GM21447 (cell line): ENCODE measurements at regions not wholly inside any gene's neighbourhood (a gene's known extent, or its start where the extent isn't known, plus 50 kb on each side); places are given as distances from the start of the nearest gene placed in this dataset.

Experiments
- ATAC-seq: cut with Tn5 transposase; IDR thresholded peaks from one replicate; pipeline ENCODE4 v1.9.1; 2021; ENCODE audit not compliant: unreplicated experiment

DNA sequence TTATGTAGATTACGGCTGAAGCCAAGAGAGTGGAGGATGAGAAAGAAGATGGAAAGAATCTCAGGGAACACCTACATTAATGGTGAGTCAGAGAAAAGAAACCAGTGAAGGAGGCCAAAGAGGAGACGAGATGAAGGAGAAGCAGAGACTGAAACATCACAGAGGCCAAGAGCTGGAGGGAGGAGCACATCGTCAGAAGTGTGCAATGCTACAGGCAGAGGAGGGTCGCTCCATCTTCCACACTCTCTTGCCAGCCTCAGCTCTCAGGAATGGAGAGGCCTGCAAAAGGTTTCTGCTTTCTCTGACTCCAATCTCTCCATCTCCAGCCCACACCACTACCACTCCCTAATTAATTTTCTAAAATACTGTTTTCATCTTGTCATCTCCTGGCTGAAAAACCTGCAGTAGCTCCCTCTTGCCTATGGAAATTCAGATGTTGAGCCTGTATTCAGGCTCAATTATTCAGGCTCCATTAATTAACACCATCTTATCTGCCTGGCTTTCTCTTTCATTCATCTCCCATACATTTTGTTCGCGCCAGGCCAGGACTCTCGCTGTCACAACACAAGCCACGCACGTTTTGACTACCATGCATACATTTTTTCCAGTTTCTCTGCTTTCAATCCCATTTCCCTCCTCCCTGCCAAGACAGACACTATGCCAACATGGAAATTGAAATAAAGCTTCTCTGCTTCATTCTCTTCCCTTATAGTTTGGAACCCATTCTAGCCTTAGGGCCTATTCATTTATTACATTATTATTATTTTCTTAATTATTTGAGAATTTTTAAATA lies 165.8 kb downstream of the INHBA start:
- no peak for ATAC-seq

DNA sequence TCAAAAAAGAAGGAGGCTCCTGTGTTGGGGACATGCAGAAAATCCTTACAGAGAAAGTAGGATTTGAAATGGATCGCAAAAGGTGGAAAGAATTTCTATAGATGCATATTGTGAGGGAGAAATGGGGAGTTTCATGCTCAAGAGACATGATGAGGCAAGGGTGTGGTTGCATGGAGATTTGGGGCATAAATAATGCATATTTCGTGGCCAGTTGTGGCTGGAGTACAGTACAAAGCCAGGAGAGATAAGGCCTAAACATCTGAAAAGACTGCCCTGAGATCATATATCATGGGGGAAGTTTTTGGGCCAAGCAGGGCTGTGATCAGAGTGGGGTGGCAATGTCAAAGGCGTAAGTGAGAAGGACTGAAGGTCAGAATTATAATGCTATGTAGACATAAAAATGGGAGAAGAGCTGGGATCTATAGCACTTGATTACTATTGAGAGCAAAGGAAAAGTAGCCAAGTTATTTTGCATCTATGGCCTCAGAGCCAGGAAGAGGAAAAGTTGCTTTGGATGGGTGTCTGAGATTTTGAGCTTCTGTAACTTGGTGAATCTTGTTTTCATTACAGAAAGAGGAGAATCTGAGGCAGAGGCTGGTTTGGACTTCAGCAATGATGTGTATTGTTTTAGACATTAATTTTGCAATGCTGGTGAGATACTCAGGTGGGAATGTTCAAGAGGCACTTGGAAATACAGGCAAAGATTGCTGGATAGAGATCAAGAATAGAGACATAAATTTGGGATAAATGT lies 166.6 kb downstream of the INHBA start:
- no peak for ATAC-seq

DNA sequence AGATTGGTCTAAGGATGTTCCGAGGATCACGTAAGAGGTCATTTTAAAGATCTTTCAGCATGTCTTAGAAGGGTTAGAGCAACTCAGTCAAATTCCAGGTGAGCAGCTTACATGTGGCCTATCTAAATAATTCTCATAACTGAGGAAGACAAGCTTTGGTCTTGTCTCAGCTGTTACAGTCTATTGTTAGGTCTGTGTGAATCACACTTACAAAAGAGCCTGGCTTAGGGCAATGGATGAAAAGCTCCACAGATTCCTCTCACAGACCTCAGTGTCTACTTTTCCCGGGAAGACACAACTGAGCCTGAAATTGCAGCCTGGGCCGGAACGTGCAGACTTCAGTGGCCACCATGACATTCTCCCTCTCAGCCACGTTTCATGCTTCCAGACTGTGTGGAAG lies 173.1 kb downstream of the INHBA start:
- no peak for ATAC-seq

DNA sequence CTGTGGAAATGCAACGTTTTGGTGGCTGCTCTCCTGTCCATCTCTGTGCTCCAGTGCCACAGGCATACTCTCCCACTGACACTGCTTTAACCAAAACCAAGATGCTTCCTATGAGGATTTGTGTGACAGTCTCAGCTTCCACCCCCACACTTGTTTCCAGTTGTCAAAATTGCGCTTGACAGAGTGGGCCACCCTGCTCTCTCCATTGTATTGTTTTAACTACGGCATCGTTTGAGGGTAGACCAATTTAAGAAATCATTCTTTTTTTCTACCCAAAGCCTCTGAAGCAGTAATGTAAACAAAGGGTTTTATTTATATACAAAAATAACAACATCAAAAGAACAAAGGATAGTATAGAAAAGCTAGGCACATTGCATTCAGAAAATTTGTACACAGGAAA lies 178.0 kb downstream of the INHBA start:
- ATAC-seq, result no peak

DNA sequence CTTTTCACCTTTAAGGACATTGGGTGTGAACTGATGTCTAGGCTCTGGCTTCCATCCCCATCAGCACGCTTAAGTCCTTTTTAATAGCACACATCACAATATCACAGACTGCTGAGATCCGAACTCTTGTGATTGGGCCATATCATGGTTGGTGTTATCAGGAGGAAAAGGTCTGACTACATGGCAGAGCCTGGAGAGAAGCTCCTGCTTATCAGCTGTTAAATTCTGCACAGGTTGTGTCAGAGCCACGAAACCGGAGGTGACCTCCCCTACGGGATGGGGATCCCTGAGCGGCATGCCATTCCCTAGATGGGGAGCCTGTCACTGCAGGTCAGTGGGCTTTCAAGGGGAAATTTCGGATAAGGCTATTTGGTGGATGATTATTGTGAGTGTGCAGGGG lies 182.4 kb downstream of the INHBA start:
- ATAC-seq, result no peak

DNA sequence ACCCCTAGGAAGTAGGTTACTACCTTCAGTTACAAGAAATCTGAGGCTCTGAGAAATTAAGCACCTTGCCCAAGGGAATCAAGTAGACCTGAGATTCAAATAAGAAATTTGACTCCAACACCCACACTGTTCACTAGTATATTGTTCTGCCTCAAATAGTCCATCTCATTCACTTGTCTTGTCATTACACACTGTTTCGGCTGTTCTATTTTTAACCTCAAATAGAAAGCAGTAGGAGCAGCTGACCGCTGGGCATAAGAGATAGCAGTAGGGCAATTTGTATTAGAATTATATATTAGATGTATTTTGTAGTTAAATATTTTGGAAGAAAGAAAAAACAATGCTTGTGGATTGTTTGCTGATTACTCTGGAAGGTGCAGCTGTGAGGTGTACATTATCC lies 185.1 kb downstream of the INHBA start:
- ATAC-seq, result no peak

DNA sequence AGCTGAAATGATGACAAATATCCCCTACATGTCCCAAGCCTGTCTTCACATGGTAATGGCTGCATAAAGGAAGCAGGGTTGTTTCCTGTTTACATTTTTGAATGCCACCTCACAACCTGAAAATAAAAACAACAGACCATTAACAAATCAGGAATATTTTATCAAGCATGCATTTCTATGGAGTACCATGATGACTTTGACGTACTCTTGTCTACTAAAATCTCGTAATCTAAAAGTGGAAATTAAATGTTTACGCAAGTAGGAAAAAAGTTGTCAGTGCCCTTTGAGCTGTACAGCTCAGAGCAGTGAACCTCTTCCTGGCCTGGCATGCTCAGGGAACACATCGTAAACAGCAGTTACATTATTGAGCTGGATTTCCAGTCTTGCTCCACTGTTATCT lies 194.1 kb downstream of the INHBA start:
- no peak for ATAC-seq

DNA sequence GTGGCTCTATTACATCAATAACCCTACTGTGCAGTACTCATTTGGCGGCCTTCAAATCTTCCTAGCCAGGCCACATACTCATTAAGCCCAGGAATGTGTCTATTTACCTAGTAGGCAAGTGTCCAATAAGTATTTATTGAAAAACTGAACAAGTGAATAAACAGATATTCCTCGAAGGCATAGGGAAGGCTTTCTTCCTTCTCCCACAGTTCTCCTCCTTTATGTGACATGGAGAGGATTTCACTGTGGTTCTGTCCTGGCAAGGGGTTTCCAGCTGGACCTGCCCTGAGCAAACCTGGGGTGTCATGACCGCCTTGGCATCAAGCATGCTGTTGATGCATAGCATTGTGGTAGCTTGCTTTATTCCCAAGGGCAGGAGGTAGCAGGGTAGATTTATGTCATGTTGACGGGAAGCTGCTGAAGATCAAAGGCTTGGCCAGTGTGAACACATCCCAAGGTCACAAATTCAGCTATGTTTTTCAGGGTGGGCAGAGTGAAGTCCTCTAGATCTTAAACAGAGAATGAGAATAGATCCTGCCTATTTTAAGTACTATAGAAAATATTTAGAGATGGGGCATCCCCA lies 195.1 kb downstream of the INHBA start:
- ATAC-seq, result no peak

DNA sequence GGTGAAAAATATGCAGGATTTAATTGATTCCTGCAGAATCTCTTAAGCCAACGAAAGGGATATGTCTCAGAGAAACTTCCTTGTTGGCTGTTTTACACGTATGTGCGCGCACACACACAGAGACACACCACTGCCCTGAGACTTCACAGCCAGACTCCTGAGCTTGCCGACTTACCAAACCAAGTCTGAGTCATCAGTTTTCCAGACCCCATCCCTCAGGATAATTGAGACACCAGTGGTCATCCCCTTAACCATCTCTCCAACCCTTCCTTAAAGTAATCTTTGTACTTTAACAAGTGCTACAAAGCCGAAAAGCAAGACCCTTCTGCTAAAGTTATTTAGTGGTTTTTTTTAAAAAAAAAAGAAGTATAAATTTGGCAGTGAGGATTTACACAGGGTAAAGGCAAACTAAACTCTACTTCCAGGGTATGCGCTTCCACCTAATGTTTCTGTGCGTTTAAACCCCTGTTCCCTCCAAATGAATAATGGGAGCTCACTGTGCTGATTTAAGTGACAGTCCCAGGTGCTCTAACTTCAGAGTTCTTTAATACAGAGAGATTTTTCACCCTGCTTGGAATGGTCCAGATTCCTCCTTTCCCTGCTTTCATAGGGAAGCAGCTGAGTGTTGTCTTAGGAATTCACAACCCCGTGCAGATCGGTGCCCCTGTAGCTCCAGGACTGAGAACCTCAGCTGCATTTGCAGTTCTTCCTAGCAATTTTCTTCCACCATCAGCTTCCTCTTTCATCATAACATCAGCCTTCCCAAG lies 198.5 kb downstream of the INHBA start:
- ATAC-seq, result no peak

DNA sequence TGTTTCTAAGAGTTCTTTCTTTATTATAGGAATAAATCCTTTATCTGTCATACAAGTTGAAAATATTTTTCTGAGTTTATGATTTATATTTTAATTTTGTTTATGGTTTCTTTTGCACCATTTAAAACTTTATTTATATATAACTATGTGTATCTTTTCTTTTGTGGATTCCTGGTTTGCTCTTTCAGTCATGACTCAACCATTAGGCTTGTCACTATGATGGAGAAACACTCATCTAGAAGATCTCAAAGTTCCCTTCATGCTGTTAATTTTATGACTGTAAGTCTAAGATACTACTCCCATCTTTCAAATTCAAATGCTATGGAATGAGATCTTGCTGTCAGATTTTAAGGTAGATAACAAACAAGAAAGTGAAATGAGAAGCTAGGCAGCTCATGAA lies 199.5 kb downstream of the INHBA start:
- ATAC-seq, result no peak

DNA sequence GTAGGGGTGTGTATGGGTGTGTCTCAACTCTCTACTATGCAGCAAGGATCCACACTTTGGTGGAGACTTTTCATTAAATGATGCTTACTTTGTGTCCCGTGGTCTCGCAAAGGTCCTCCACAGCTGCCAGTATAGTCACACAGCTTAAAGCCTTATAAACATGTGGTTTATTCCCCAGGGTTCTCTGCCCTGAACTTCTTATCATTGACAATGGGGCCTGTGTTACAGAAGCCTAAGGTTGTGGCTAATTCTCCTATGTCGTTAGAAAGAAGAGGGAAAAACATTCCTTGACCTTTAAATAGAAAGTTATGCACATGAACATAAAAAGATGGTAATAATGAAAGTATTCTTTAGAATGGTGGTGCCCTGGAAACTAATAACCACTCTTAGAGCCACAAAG lies 201.4 kb downstream of the INHBA start:
- ATAC-seq, result no peak

DNA sequence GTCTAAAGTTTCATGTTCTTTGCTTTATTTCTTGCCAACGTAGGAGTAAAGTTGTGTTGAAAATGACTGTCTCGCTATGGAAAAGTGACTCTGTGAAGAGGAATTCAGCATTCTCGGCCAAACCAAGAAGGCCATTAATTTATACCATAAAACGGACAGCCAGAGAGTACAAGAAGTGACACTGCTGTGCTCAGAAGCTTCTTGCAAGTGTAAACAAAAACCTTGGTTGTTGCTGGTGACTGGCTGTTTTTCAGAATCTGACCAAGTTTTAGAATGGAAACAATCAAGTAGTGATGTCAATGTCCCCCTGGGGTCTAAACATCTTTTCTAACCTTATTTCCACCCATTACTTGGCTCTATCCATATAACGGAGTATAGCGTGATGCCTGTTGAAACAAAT lies 201.9 kb downstream of the INHBA start:
- ATAC-seq, result no peak

DNA sequence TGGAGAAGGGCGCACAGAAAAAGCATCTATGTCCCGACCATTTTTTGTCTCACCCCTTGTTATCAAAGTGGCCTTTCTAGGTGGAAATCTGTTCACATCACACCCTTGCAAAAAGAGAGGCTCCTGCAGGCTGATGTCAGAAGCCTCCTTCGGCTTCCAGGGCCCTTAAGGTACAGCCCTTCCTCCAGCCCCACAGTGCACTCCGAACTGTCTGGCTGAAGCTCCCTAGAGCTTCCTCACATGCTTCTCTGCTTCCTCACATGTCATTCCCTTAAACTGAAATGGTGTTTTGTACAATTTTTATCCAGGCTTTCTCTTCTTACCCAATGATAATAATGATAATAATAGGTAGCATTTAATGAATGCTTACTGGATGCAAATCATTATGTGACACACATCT lies 210.3 kb downstream of the INHBA start:
- no peak for ATAC-seq

DNA sequence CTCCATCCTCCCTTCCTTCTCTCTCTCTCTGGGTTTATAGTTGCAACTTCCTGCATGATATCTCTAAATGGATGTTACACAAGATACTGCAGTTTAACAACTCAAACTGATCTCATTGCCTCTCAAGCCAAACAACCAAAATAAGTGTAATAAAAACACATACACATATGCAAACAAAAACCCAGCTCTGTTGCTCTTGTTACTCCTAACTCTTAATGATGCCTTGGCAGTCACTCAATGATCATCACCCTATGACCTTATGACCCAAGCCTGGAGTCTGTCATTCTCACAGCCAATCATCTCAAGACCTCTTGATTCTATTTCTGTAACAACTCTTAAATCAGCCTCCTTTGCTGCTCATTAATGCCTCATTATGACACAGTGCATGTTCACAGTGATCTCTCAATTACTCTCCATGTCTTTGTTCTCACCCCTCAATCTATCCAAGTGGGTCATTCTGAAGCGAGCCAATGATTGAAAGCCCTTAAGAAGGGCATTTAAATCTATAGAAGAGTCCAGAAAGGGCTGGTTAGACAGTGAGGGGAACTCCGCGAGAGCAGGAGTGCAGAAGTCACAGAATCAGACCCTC lies 210.9 kb downstream of the INHBA start:
- no peak for ATAC-seq

DNA sequence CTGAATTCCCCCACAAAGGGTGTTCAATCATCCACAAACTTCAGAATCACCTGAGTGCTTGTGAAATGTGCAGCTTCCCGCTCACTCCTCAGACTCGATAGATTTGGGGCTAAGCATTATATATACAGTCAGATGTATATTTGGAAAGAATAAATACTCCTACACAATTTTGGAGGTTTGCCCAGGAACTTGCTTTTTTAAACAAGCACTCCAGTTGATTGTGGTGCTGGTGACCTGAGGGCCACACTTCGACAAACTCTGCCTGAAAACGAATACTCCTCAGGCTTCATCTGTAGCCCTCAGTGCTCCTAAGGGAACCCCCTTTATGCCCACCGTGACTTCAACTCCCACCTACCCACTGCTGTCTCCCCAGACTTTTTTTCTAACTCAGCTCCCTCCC lies 211.6 kb downstream of the INHBA start:
- ATAC-seq, result no peak

DNA sequence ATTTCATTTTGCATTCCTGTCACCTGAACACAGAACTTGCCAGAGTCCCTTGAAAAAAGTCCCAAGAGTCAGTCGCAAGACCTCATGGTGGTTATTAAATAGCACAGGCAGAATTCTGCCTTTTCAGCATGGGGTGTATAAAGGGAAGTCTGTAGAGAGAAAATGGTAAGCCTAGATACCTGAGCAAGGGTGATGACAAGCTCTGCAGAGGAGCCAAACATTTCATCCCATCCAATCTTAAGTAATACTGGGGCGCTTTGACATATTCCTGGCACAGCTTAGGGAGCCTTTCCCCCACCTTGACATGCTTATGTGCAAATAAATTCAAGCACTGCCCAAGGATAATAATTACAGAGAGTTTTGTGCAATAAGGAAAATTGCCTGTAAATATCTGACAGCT lies 213.0 kb downstream of the INHBA start:
- no peak for ATAC-seq

DNA sequence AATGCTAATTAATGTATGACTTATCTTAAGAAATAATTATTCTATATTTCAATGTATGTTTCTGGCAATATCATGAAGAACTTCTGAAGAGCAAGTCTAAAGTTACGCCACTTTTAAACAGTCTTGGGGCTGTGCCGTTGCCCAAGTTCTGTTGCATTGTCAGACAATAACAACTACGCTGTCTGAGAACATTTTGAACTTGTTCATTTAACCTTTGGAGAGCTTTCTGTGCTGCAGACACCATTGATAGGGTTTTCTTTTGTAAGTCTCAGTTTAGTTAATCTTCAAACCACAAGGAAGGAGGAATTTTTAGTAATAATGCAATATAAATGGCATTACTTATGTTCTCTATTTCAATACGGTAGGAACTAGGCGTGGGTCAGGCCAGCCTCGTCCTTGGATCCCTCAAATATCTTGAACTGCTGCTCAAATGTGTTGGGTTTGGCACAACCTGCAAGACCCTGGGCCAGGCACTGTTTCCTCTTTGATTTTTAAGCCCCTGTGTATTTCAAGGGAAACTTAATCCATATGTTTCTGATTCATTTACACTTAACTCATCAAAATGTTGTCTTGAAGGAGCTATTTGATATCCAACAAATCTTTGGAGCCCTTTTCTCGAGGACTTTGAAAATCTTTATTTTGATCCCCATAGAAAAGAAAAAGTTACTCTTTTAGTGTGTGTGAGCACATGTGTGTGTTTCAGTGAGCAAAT lies 215.5 kb downstream of the INHBA start:
- no peak for ATAC-seq

DNA sequence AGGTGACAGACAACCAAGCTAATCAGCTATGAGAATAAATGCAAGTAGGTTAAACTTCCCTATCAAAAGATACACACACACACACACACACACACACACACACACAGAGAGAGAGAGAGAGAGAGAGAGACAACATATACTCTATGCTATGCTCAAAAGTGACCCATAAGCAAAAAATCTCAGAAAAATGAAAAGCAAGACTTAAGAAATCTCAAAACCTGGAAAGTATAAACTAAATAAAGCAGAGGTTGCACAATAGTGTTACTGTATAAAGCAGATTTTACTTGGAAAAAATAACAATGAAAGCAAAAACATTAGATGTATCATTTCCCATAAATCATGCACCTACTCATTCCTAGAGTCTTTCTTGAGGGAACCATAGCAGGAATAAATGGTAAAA lies 221.5 kb downstream of the INHBA start:
- no peak for ATAC-seq

DNA sequence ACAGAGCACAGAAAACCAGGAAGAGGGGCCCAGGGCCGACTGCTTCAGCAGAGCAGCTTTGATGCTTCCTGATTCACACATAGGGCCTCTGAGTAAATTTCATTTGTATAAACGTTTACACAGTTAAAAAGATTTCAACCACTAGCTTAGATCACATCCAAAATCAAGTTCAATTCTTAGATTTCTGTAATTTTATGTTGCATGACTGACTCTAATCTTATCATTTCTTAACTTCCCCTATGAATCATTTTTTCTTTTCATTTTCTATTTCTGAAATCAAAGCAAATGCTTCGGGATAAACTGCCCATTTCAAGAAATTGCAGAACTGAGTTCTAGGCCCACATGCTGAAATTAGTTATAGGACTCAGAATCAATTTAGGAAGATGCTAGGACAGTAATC lies 224.7 kb downstream of the INHBA start:
- no peak for ATAC-seq

DNA sequence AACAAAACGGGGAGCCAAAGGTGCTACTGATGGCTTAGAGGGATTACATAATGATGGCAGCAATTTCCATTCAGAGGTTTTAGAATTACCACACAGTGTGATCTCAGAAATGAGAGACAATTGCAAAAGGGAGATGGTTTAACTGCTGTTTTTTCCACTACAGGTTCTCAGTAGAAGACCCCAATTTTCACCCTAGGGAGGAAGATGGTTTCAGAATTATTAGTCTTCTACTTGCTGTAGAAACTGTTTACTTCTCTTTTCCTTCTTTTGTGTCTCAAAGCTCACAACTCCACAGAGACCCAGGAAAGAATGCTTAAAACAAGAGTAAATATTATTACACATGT lies 226.5 kb downstream of the INHBA start:
- ATAC-seq, result peak; percentile 48
